ENCODE measurements at regions not wholly inside any gene's neighbourhood (a gene's known extent, or its start where the extent isn't known, plus 50 kb on each side); places are given as distances from the start of the nearest gene placed in this dataset.

GRCh38 chr3:130259166-130259874 lies 86.2 kb upstream of the COL6A5 start:
- intact Hi-C loops (cut with DNase I), result no loop called here
- DNase-seq, result peak in 5 of 10 donors; percentile 14 to 82 (median 40)

GRCh38 chr3:130260918-130261317 lies 84.6 kb upstream of the COL6A5 start:
- no peak for DNase-seq
- intact Hi-C loops (cut with DNase I), result no loop called here

GRCh38 chr3:130263708-130264107 lies 81.8 kb upstream of the COL6A5 start:
- peak in 2 of 10 donors; percentile 52 to 77 for DNase-seq
- intact Hi-C loops (cut with DNase I), result no loop called here

GRCh38 chr3:130266817-130267216 lies 78.7 kb upstream of the COL6A5 start:
- intact Hi-C loops (cut with DNase I), result no loop called here
- no peak for DNase-seq

GRCh38 chr3:130276203-130276803 lies 69.2 kb upstream of the COL6A5 start:
- intact Hi-C loops (cut with DNase I), result loop anchor here (5.0 to 10.0 kb wide), 2 partner anchors 261 to 618 kb away; partner anchors contain the start of gene ATP2C1
- peak in 1 of 10 donors; percentile 16 for DNase-seq

- no peak for DNase-seq
- intact Hi-C loops (cut with DNase I), result no loop called here
Observed at GRCh38 chr3:130288670-130289069, 56.8 kb upstream of the COL6A5 start.

- intact Hi-C loops (cut with DNase I), result no loop called here
- no peak for DNase-seq
Observed at GRCh38 chr3:130291148-130291547, 54.3 kb upstream of the COL6A5 start.

- DNase-seq, result no peak
- intact Hi-C loops (cut with DNase I), result no loop called here
Observed at GRCh38 chr3:130293247-130293646, 52.2 kb upstream of the COL6A5 start.
